Cardiac muscle cell (in vitro differentiated cells and primary cell): ENCODE measurements at regions not wholly inside any gene's neighbourhood (a gene's known extent, or its start where the extent isn't known, plus 50 kb on each side); places are given as distances from the start of the nearest gene placed in this dataset.
A peak's percentile ranks its signal among the peaks of the same experiment; 100 is the strongest.

Experiments
- DNase-seq, 2 donors: peaks; one replicate each; pipeline versions ENCODE4 v3.0.0 to v3.0.0-alpha.2; 2010 to 2017; ENCODE audit warnings: low read depth in 1 of 2, low spot score in 1 of 2
- H3K27ac ChIP-seq: fragments of 200-600 bp; sonication (generic); 2 replicates; pipeline ENCODE4 v1.5.1; 2016
- H3K27me3 ChIP-seq: fragments of 200-600 bp; sonication (generic); 2 replicates; pipeline ENCODE4 v1.6.0; 2016; ENCODE audit warnings: control low read depth
- H3K36me3 ChIP-seq: fragments of 200-600 bp; sonication (generic); 2 replicates; pipeline ENCODE4 v1.5.1; 2016; ENCODE audit warnings: control low read depth
- H3K4me1 ChIP-seq: fragments of 200-600 bp; sonication (generic); 2 replicates; pipeline ENCODE4 v1.8.1; 2017; ENCODE audit warnings: low read depth, mild to moderate bottlenecking, mixed run types
- H3K4me3 ChIP-seq: fragments of 200-600 bp; sonication (generic); 2 replicates; pipeline ENCODE4 v1.5.1; 2016; ENCODE audit warnings: mild to moderate bottlenecking
- H3K9me3 ChIP-seq: fragments of 200-600 bp; sonication (generic); 2 replicates; pipeline ENCODE4 v1.5.1; 2017; ENCODE audit warnings: low read depth, mild to moderate bottlenecking, control low read depth
- TF ChIP-seq, protein P1 (sequence below): IDR thresholded peaks from 2 replicates; pipeline ENCODE4 v1.5.1; 2012; ENCODE audit warnings: low read depth, mild to moderate bottlenecking, low read length

DNA sequence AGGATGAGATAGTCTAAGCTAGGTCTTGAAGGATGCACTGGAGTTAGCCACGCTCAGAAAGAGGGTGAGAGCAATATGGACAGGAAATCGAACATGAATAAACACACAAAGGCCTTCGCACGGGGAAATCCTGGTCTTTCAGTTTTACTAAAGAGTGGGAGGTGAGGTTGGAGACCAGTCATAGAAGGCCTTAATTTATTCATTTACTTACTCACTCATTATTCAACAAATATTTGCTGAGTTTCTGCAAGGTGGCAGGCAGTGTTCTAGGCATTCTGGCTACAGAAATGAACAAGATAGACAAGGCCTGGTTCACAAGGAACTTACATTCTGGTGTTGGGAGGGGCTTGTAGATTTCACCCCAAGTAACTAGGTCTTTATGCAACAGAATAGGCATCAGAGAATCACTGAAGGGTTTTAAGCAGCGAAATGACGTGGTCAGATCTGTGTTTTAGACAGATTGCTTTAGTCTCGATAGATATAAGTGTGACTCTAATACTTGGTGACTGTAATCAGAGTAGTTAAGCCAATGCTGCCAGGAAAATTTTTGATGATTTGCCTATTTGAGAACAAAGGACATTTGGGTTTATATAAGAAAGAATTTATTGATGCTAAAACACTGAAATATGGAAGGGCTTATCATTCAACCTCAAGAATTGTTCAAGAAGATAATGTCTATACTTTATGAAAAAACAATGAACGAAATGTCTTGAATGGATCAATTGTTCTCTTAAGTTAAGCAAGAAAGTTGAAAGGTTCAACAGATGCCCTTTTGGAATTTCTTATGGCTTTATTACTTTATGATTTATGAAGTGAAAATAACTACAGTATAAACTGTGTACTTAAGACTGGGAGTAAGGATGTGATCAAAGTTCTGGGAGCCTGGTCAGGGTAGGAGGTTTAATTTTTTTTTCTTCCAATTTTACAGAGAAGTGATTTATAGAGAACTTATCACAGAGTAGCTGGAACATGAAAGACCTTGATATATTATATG is 184.4 kb upstream of the CASK start:
- TF ChIP-seq, protein P1, sequence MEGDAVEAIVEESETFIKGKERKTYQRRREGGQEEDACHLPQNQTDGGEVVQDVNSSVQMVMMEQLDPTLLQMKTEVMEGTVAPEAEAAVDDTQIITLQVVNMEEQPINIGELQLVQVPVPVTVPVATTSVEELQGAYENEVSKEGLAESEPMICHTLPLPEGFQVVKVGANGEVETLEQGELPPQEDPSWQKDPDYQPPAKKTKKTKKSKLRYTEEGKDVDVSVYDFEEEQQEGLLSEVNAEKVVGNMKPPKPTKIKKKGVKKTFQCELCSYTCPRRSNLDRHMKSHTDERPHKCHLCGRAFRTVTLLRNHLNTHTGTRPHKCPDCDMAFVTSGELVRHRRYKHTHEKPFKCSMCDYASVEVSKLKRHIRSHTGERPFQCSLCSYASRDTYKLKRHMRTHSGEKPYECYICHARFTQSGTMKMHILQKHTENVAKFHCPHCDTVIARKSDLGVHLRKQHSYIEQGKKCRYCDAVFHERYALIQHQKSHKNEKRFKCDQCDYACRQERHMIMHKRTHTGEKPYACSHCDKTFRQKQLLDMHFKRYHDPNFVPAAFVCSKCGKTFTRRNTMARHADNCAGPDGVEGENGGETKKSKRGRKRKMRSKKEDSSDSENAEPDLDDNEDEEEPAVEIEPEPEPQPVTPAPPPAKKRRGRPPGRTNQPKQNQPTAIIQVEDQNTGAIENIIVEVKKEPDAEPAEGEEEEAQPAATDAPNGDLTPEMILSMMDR: no peak
- no peak overlapping the region for H3K27ac ChIP-seq

DNA sequence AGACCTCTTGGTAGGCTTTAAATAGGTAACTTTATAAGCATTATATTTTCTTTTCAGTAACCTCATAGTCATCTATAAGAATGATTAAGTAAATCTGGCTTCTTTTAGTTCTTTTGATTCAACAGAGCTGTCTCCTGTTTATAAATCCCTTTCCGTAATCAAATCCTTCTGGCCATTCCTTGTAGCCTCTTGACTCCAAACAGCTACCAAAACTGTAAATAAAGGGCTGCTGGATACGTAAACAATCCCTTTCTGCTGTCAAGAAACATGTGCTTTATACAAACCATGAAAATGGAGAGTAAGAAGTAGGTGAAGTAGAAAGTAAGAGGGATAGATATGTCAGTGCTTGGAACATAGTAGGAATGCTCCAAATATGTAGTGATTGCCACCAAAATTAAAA is 183.2 kb upstream of the CASK start:
- no peaks in the 10 kb centered on the region for H3K4me1 ChIP-seq
- H3K27me3 ChIP-seq: no peaks in the 10 kb centered on the region
- no peaks in the 10 kb centered on the region for H3K9me3 ChIP-seq
- no peak for DNase-seq
- no peak overlapping the region for H3K4me3 ChIP-seq
- no peak overlapping the region for H3K27ac ChIP-seq
- TF ChIP-seq, protein P1: no peak
- H3K36me3 ChIP-seq: no peaks in the 10 kb centered on the region

More for the DNA sequence above, 184.4 kb upstream of the CASK start:
- H3K27me3 ChIP-seq: no peaks in the 10 kb centered on the region
- no peaks in the 10 kb centered on the region for H3K36me3 ChIP-seq
- DNase-seq: no peak
- no peaks in the 10 kb centered on the region for H3K9me3 ChIP-seq
- H3K4me3 ChIP-seq: no peak overlapping the region
- no peaks in the 10 kb centered on the region for H3K4me1 ChIP-seq

DNA sequence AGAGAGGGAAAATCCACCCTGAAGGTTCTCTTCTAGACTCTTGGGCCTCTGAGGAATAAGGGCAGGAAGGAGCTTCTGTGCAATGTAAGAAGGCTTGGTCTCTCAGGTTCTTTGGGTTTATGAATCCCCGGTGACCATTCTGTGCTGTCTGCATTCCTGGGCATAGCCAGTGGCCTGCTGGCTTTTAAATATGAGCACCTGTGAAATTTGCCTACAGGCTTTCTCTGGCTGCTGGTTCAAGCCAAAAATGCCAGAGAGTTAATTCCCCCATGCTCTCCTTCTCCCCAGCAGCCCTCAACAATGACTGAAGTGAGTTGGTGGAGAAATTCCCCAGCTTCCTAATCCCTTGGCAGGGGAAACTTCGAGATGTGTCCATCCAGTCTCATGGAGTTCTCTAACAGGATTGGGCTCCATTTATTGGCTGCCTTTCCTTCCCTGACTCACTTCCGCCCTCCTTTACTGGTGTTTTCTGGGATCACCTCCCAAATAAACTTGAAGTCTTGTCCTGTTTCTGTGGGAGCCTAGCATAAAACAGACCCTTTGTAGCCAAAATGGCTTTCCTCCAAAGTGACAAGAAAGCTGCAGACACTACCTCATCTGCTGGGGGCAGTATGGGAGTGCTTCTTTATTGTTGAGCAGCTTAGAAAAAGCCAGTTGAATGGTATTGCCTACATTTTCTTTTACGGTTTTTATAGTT is 179.4 kb upstream of the CASK start:
- Histone ChIP-seq H3K27me3 (no peaks in the 10 kb centered on the region), H3K27ac (no peak overlapping the region), H3K9me3 (no peaks in the 10 kb centered on the region), H3K4me3 (no peak overlapping the region), H3K4me1 (no peaks in the 10 kb centered on the region), H3K36me3 (no peaks in the 10 kb centered on the region)
- peak in 1 of 2 donors; percentile 64 for DNase-seq
- TF ChIP-seq, protein P1: peak; percentile 18

DNA sequence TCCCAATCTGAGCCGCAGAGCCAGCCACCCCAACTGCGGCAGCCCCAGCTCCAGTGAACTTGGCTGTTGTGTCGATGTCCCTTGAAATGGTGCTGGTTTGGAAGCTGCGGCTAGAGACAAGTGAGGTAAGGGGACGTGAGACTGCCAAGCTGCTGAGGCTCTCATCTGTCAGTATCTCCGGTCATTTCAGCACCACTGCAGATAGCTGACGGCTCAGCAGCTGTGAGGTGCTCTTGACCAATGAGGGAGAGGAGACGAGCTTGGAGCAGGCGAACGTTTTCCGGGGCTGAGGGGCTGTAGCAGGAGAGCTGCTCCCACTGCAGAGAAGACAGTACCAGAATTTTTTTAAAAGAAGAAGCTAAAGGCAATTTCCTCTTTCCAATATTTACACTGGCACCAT is 175.5 kb upstream of the CASK start:
- H3K27ac ChIP-seq: no peak overlapping the region
- TF ChIP-seq, protein P1: no peak
- H3K36me3 ChIP-seq: no peaks in the 10 kb centered on the region
- no peak overlapping the region for H3K4me3 ChIP-seq
- H3K27me3 ChIP-seq: no peaks in the 10 kb centered on the region
- H3K9me3 ChIP-seq: no peaks in the 10 kb centered on the region
- DNase-seq: peak; percentile 43 to 46
- H3K4me1 ChIP-seq: no peaks in the 10 kb centered on the region

DNA sequence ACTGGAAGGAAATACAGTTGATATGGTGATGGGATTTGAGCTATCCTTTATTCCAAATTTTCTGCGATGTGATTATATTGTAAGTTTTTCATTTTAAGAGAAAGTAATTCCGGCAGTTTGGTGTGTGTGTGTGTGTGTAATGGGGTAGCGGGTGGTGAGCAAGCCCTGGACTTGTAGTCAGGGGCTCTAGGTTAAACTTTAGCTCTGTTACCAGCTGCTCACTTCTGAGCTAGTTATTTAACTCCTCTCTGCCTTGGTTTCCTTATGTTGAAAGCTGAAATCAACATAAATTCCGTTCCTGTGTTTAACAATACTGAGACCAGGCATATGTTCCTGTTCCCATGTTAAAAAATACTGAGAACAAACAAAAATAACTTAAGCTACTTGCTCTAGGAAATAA is 174.1 kb upstream of the CASK start:
- H3K9me3 ChIP-seq: no peaks in the 10 kb centered on the region
- TF ChIP-seq, protein P1: no peak
- H3K4me1 ChIP-seq: no peaks in the 10 kb centered on the region
- no peaks in the 10 kb centered on the region for H3K27me3 ChIP-seq
- DNase-seq: no peak
- no peak overlapping the region for H3K4me3 ChIP-seq
- no peaks in the 10 kb centered on the region for H3K36me3 ChIP-seq
- no peak overlapping the region for H3K27ac ChIP-seq
